ENCODE measurements at regions not wholly inside any gene's neighbourhood (a gene's known extent, or its start where the extent isn't known, plus 50 kb on each side); places are given as distances from the start of the nearest gene placed in this dataset.
A peak's percentile ranks its signal among the peaks of the same experiment; 100 is the strongest.

DNA sequence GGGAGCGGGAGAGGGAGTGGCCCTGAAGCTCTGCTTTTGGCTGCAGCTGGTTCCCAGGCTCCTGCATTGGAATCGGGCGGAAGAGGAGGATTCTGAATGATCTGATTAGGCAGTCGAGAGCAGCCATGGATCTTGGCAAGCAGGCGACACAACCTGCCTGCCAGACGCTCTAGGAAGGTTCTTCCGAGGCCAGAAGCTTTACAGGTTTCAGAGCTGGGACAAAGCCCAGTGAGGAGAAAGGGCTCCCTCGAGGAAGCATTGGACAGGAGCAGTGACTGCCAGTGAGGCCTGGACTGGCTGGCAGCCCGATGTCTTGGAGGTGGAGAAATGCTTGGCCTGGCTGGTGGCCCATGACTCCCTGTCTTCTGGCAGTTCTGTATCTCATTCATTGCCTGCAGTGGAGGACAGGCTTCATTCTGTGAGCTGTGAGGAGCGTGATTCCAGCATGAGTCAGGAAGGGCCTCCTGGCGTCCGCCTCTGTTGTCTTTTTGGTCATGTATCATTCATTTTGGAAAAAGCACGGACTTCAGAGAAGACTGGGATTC, 132.7 kb upstream of the IPO9 start (continued):
- TF ChIP-seq, protein P1, sequence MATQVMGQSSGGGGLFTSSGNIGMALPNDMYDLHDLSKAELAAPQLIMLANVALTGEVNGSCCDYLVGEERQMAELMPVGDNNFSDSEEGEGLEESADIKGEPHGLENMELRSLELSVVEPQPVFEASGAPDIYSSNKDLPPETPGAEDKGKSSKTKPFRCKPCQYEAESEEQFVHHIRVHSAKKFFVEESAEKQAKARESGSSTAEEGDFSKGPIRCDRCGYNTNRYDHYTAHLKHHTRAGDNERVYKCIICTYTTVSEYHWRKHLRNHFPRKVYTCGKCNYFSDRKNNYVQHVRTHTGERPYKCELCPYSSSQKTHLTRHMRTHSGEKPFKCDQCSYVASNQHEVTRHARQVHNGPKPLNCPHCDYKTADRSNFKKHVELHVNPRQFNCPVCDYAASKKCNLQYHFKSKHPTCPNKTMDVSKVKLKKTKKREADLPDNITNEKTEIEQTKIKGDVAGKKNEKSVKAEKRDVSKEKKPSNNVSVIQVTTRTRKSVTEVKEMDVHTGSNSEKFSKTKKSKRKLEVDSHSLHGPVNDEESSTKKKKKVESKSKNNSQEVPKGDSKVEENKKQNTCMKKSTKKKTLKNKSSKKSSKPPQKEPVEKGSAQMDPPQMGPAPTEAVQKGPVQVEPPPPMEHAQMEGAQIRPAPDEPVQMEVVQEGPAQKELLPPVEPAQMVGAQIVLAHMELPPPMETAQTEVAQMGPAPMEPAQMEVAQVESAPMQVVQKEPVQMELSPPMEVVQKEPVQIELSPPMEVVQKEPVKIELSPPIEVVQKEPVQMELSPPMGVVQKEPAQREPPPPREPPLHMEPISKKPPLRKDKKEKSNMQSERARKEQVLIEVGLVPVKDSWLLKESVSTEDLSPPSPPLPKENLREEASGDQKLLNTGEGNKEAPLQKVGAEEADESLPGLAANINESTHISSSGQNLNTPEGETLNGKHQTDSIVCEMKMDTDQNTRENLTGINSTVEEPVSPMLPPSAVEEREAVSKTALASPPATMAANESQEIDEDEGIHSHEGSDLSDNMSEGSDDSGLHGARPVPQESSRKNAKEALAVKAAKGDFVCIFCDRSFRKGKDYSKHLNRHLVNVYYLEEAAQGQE (IDR thresholded peaks at IDR 0.05; ENCODE audit: low read depth, low read length), result no peak
- TF ChIP-seq YY1 (IDR thresholded peaks at IDR 0.05; ENCODE audit: low read depth), result 0 out of 2 replicates have a peak, but pooled peaks have one; percentile 24

DNA sequence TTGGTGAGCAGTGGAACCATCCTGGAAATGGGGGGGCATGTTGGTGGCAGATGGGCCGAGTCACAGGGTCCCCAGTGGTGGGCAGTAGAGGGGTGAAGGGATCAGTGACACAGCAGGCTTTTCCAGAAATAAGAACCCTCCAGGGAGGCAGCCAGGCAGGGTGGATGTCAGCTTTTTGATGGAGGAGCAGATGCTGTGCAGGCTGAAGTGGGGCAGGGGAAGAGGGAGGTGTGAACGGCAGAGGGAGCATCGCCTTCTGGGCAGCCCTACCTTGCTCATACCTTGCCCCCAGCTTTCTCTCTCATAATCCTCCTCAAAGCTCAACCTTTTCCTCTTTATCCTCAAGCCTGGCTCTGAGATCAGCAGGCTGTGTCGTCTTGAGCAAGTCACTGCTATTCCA, 131.8 kb upstream of the IPO9 start:
- H3K27me3 ChIP-seq (ENCODE audit: insufficient read depth), result no peaks in the 10 kb centered on the region
- H3K27ac ChIP-seq (ENCODE audit: low read depth in 2 of 2, low read length in 1 of 2), result peak overlapping the region; percentile 97
- H3K4me2 ChIP-seq, result peak overlapping the region; percentile 72
- 0 out of 4 replicates have a peak overlapping the region, but pooled peaks of 1 of the 2 experiments have one; percentile 7 for H3K4me3 ChIP-seq (ENCODE audit: low read depth in 2 of 2, low read length in 1 of 2)
- peaks cover 66% of the 10 kb centered on the region for H4K20me1 ChIP-seq (ENCODE audit: insufficient read depth)
- ChIA-PET POLR2A (interaction anchor here (1.1 to 1.7 kb wide), 2 partner anchors 41 to 48 kb away, joined by 3 to 7 read pairs; no protein-coding TSS in a partner anchor), CTCF (interaction anchor here (0.6 to 5.1 kb wide), 10 partner anchors 11 to 1463 kb away, joined by 3 to 53 read pairs (median 8); no protein-coding TSS in a partner anchor)
- H3F3A ChIP-seq (replicated peaks; ENCODE audit: insufficient read depth), result peaks cover 62% of the 10 kb centered on the region
- peaks cover 92% of the 10 kb centered on the region for H3K79me2 ChIP-seq (ENCODE audit: insufficient read depth)
- DNase-seq, result no peak
- peaks cover 47 to 62% of the 10 kb centered on the region in 2 experiments for H3K4me1 ChIP-seq (ENCODE audit: control insufficient read depth in 1 of 2, insufficient read depth in 2 of 2, low read depth in 1 of 2, low read length in 1 of 2)
- 78% methylated on average over 4 of the region's 4 CpGs for WGBS (ENCODE audit: low lambda C conversion rate)
- no peak overlapping the region for H2AFZ ChIP-seq (ENCODE audit: low read depth)
- TF ChIP-seq, protein P2, sequence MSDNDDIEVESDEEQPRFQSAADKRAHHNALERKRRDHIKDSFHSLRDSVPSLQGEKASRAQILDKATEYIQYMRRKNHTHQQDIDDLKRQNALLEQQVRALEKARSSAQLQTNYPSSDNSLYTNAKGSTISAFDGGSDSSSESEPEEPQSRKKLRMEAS (IDR thresholded peaks at IDR 0.05; ENCODE audit: low read depth), result no peak
- TF ChIP-seq SMC3 (IDR thresholded peaks at IDR 0.05; ENCODE audit: low read depth, low read length) (no peak), YY1 (IDR thresholded peaks at IDR 0.05; ENCODE audit: low read depth) (no peak), TCF12 (IDR thresholded peaks at IDR 0.05) (no peak), RFX5 (IDR thresholded peaks at IDR 0.05; ENCODE audit: low read length) (no peak), JUND (IDR thresholded peaks at IDR 0.05) (no peak)
- TF ChIP-seq, protein P3, sequence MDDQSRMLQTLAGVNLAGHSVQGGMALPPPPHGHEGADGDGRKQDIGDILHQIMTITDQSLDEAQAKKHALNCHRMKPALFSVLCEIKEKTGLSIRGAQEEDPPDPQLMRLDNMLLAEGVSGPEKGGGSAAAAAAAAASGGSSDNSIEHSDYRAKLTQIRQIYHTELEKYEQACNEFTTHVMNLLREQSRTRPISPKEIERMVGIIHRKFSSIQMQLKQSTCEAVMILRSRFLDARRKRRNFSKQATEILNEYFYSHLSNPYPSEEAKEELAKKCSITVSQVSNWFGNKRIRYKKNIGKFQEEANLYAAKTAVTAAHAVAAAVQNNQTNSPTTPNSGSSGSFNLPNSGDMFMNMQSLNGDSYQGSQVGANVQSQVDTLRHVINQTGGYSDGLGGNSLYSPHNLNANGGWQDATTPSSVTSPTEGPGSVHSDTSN (IDR thresholded peaks at IDR 0.05), result no peak
- TF ChIP-seq, protein P4, sequence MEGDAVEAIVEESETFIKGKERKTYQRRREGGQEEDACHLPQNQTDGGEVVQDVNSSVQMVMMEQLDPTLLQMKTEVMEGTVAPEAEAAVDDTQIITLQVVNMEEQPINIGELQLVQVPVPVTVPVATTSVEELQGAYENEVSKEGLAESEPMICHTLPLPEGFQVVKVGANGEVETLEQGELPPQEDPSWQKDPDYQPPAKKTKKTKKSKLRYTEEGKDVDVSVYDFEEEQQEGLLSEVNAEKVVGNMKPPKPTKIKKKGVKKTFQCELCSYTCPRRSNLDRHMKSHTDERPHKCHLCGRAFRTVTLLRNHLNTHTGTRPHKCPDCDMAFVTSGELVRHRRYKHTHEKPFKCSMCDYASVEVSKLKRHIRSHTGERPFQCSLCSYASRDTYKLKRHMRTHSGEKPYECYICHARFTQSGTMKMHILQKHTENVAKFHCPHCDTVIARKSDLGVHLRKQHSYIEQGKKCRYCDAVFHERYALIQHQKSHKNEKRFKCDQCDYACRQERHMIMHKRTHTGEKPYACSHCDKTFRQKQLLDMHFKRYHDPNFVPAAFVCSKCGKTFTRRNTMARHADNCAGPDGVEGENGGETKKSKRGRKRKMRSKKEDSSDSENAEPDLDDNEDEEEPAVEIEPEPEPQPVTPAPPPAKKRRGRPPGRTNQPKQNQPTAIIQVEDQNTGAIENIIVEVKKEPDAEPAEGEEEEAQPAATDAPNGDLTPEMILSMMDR (IDR thresholded peaks at IDR 0.05), result no peak
- TF ChIP-seq, protein P5, sequence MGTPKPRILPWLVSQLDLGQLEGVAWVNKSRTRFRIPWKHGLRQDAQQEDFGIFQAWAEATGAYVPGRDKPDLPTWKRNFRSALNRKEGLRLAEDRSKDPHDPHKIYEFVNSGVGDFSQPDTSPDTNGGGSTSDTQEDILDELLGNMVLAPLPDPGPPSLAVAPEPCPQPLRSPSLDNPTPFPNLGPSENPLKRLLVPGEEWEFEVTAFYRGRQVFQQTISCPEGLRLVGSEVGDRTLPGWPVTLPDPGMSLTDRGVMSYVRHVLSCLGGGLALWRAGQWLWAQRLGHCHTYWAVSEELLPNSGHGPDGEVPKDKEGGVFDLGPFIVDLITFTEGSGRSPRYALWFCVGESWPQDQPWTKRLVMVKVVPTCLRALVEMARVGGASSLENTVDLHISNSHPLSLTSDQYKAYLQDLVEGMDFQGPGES (IDR thresholded peaks at IDR 0.05; ENCODE audit: low read depth, low read length), result no peak
- TF ChIP-seq, protein P6, sequence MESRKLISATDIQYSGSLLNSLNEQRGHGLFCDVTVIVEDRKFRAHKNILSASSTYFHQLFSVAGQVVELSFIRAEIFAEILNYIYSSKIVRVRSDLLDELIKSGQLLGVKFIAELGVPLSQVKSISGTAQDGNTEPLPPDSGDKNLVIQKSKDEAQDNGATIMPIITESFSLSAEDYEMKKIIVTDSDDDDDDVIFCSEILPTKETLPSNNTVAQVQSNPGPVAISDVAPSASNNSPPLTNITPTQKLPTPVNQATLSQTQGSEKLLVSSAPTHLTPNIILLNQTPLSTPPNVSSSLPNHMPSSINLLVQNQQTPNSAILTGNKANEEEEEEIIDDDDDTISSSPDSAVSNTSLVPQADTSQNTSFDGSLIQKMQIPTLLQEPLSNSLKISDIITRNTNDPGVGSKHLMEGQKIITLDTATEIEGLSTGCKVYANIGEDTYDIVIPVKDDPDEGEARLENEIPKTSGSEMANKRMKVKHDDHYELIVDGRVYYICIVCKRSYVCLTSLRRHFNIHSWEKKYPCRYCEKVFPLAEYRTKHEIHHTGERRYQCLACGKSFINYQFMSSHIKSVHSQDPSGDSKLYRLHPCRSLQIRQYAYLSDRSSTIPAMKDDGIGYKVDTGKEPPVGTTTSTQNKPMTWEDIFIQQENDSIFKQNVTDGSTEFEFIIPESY (IDR thresholded peaks at IDR 0.05; ENCODE audit: borderline replicate concordance, low read depth), result no peak
- H3K36me3 ChIP-seq (replicated peaks in 1 of 2; ENCODE audit: control insufficient read depth in 1 of 2, insufficient read depth in 2 of 2, low read length in 1 of 2), result peaks cover 0 to 28% of the 10 kb centered on the region in 2 experiments
- H3K9me3 ChIP-seq, result no peaks in the 10 kb centered on the region
- no peaks in the 10 kb centered on the region for H3K9me2 ChIP-seq
- peak overlapping the region; percentile 45; the same call in 1 of the 2 replicates for H3K9ac ChIP-seq
